ENCODE measurements at regions not wholly inside any gene's neighbourhood (a gene's known extent, or its start where the extent isn't known, plus 50 kb on each side); places are given as distances from the start of the nearest gene placed in this dataset.

- no peak for TF ChIP-seq CTCF (IDR thresholded peaks at IDR 0.05; ENCODE audit: low read length)
- no peak for TF ChIP-seq EZH2 (optimal IDR thresholded peaks at IDR 0.05; ENCODE audit: low read depth, low read length)
- TF ChIP-seq EZH2phosphoT487 (IDR thresholded peaks at IDR 0.05; ENCODE audit: low read length): no peak
Measured at GRCh38 chr12:20099395-20100183, 268.7 kb upstream of the PDE3A start.
